ENCODE measurements at regions not wholly inside any gene's neighbourhood (a gene's known extent, or its start where the extent isn't known, plus 50 kb on each side); places are given as distances from the start of the nearest gene placed in this dataset.

- TF ChIP-seq TFE3 (CRISPR knock-in tag; IDR thresholded peaks at IDR 0.05) = no peak
- TF ChIP-seq YEATS2 (CRISPR knock-in tag; IDR thresholded peaks at IDR 0.05; ENCODE audit: borderline replicate concordance) = no peak
- TF ChIP-seq FOXK2 (IDR thresholded peaks at IDR 0.05) = no peak
- no peak for TF ChIP-seq ZNF737 (CRISPR knock-in tag; IDR thresholded peaks at IDR 0.05; ENCODE audit: borderline replicate concordance)
- no peak for TF ChIP-seq ZNF337 (CRISPR knock-in tag; IDR thresholded peaks at IDR 0.05; ENCODE audit: borderline replicate concordance, low read depth)
- TF ChIP-seq ZNF30 (CRISPR knock-in tag; IDR thresholded peaks at IDR 0.05) = no peak
- TF ChIP-seq THRA (CRISPR knock-in tag; IDR thresholded peaks at IDR 0.05; ENCODE audit: borderline replicate concordance) = no peak
- TF ChIP-seq GATA4 (IDR thresholded peaks at IDR 0.05; ENCODE audit: borderline replicate concordance, low read depth) = no peak
- no peak for TF ChIP-seq PTBP1 (IDR thresholded peaks at IDR 0.05; ENCODE audit: low read depth, low read length, poor library complexity, severe bottlenecking)
- TF ChIP-seq ZSCAN22 (CRISPR knock-in tag; IDR thresholded peaks at IDR 0.05) = no peak
- TF ChIP-seq HBP1 (CRISPR knock-in tag; IDR thresholded peaks at IDR 0.05; ENCODE audit: low read depth) = no peak
- no peak for TF ChIP-seq TEAD3 (CRISPR knock-in tag; optimal IDR thresholded peaks at IDR 0.05; ENCODE audit: borderline replicate concordance)
- TF ChIP-seq ATF7 (IDR thresholded peaks at IDR 0.05) = no peak
- TF ChIP-seq ATF7 (CRISPR knock-in tag; IDR thresholded peaks at IDR 0.05) = no peak
- no peak; the same call in 1 of the 2 replicates for TF ChIP-seq MTA1 (CRISPR knock-in tag; IDR thresholded peaks at IDR 0.05; ENCODE audit: borderline replicate concordance)
- TF ChIP-seq MTF2 (CRISPR knock-in tag; IDR thresholded peaks at IDR 0.05; ENCODE audit: borderline replicate concordance) = 0 out of 2 replicates have a peak, but pooled peaks have one; percentile 64
- TF ChIP-seq ZFY (CRISPR knock-in tag; IDR thresholded peaks at IDR 0.05) = peak; percentile 49; the same call in 1 of the 2 replicates
- TF ChIP-seq STAG1 (CRISPR knock-in tag; IDR thresholded peaks at IDR 0.05) = peak; percentile 64
- TF ChIP-seq HMGXB4 (CRISPR knock-in tag; IDR thresholded peaks at IDR 0.05; ENCODE audit: borderline replicate concordance in 1 of 2, low read depth in 1 of 2) = peak; percentile 60 to 66; a peak in 2 of 4 replicates
- TF ChIP-seq ZNF724P (CRISPR knock-in tag; IDR thresholded peaks at IDR 0.05; ENCODE audit: borderline replicate concordance) = no peak
- TF ChIP-seq BRCA1 (CRISPR knock-in tag; IDR thresholded peaks at IDR 0.05) = no peak
- TF ChIP-seq ZNF800 (CRISPR knock-in tag; IDR thresholded peaks at IDR 0.05) = peak; percentile 88
These were observed 135.4 kb downstream of the KCNJ12 start (continued) for GRCh38 chr17:21511363-21512195.

All from HepG2 (cell line).